WTC11 (cell line): ENCODE measurements at regions not wholly inside any gene's neighbourhood (a gene's known extent, or its start where the extent isn't known, plus 50 kb on each side); places are given as distances from the start of the nearest gene placed in this dataset.

Experiments used
- ATAC-seq: fragments of 200-7000 bp; cut with Tn5 transposase; 2 replicates; pipeline ENCODE4 v1.10.0; 2021; ENCODE audit warnings: mild to moderate bottlenecking, moderate library complexity
- CTCF ChIA-PET: fragments of 300-600 bp; sonication (Branson Sonifier 250); formaldehyde crosslinking; loops from one replicate; lab custom pipeline; 2021; ENCODE audit warnings: antibody characterized with exemption; lab: Charles Lee
- POLR2A ChIA-PET: fragments of 350-600 bp; sonication (Branson Sonifier 250); formaldehyde crosslinking; loops from one replicate; lab custom pipeline; 2021; ENCODE audit warnings: antibody characterized with exemption; lab: Charles Lee
- DNase-seq: peaks from one replicate; pipeline ENCODE4 v3.0.0; 2021; ENCODE audit warnings: low spot score
- H3K27ac Mint-ChIP-seq: 2 replicates; pipeline ENCODE4 v1.8.0; 2021; ENCODE audit warnings: mixed read lengths
- H3K27me3 Mint-ChIP-seq: 2 replicates; pipeline ENCODE4 v1.8.0; 2021; ENCODE audit warnings: low read depth, mild to moderate bottlenecking, moderate library complexity, mixed read lengths
- H3K36me3 Mint-ChIP-seq: 2 replicates; pipeline ENCODE4 v1.8.0; 2021; ENCODE audit warnings: mixed read lengths
- H3K4me1 Mint-ChIP-seq: 2 replicates; pipeline ENCODE4 v1.8.0; 2022; ENCODE audit warnings: mixed read lengths
- H3K4me3 Mint-ChIP-seq: 2 replicates; pipeline ENCODE4 v1.8.0; 2021; ENCODE audit warnings: mild to moderate bottlenecking, moderate library complexity, mixed read lengths
- H3K9me3 Mint-ChIP-seq: 2 replicates; pipeline ENCODE4 v1.8.0; 2021; ENCODE audit warnings: mixed read lengths
- ARID4B ChIP-seq: sonication (generic); formaldehyde crosslinking; IDR thresholded peaks from 2 replicates; pipeline ENCODE4 v1.8.0; 2023; ENCODE audit warnings: missing genetic modification reagents, mild to moderate bottlenecking, borderline replicate concordance
- CREM ChIP-seq: sonication (generic); formaldehyde crosslinking; IDR thresholded peaks from 2 replicates; pipeline ENCODE4 v1.8.1; 2022; ENCODE audit warnings: mild to moderate bottlenecking, missing genetic modification reagents, moderate library complexity
- ESRRA ChIP-seq: sonication (generic); formaldehyde crosslinking; IDR thresholded peaks from 2 replicates; pipeline ENCODE4 v1.8.1; 2022; ENCODE audit warnings: mild to moderate bottlenecking, missing genetic modification reagents, borderline replicate concordance
- GRHL2 ChIP-seq: fragments of 250-450 bp; sonication (Bioruptor Pico); IDR thresholded peaks from 2 replicates; pipeline ENCODE4 v1.8.0; 2022; ENCODE audit warnings: mild to moderate bottlenecking, moderate library complexity; ENCODE audit not compliant: insufficient replicate concordance, severe bottlenecking
- HMGA2 ChIP-seq: fragments of 250-450 bp; sonication (Bioruptor Pico); IDR thresholded peaks from 2 replicates; pipeline ENCODE4 v1.4.0; 2021; ENCODE audit warnings: mild to moderate bottlenecking, moderate library complexity
- HMGXB4 ChIP-seq: sonication (generic); formaldehyde crosslinking; IDR thresholded peaks from 2 replicates; pipeline ENCODE4 v1.8.1; 2023; ENCODE audit warnings: mild to moderate bottlenecking, moderate library complexity, missing genetic modification reagents
- JAZF1 ChIP-seq: fragments of 250-450 bp; sonication (Bioruptor Pico); IDR thresholded peaks from 2 replicates; pipeline ENCODE4 v1.9.0; 2021; ENCODE audit warnings: moderate library complexity, mild to moderate bottlenecking, inconsistent platforms
- NFYB ChIP-seq: sonication (generic); formaldehyde crosslinking; conservative IDR thresholded peaks from 2 replicates; pipeline ENCODE4 v1.8.0; 2022; ENCODE audit warnings: low read depth, missing genetic modification reagents
- NR3C1 ChIP-seq: sonication (generic); formaldehyde crosslinking; conservative IDR thresholded peaks from 2 replicates; pipeline ENCODE4 v1.8.1; 2023; ENCODE audit warnings: low read depth, mild to moderate bottlenecking, missing genetic modification reagents
- PRDM15 ChIP-seq: sonication (generic); formaldehyde crosslinking; IDR thresholded peaks from 2 replicates; pipeline ENCODE4 v1.8.0; 2022; ENCODE audit warnings: missing genetic modification reagents
- SP1 ChIP-seq: sonication (generic); formaldehyde crosslinking; conservative IDR thresholded peaks from 2 replicates; pipeline ENCODE4 v1.8.1; 2022; ENCODE audit warnings: missing genetic modification reagents
- TCF7 ChIP-seq: sonication (generic); formaldehyde crosslinking; IDR thresholded peaks from 2 replicates; pipeline ENCODE4 v1.8.0; 2022; ENCODE audit warnings: mild to moderate bottlenecking, low read depth, missing genetic modification reagents, moderate library complexity
- ZNF121 ChIP-seq: sonication (generic); formaldehyde crosslinking; IDR thresholded peaks from 2 replicates; pipeline ENCODE4 v1.8.0; 2023; ENCODE audit warnings: missing genetic modification reagents
- ZNF219 ChIP-seq: sonication (generic); formaldehyde crosslinking; IDR thresholded peaks from 2 replicates; pipeline ENCODE4 v1.8.0; 2023; ENCODE audit warnings: missing genetic modification reagents, mild to moderate bottlenecking, borderline replicate concordance
- ZNF263 ChIP-seq: sonication (generic); formaldehyde crosslinking; IDR thresholded peaks from 2 replicates; pipeline ENCODE4 v1.8.1; 2022; ENCODE audit warnings: low read depth, mild to moderate bottlenecking, moderate library complexity, missing genetic modification reagents
- ZNF396 ChIP-seq: fragments of 250-450 bp; sonication (Bioruptor Pico); IDR thresholded peaks from 2 replicates; pipeline ENCODE4 v1.8.0; 2021; ENCODE audit warnings: mild to moderate bottlenecking, moderate library complexity, borderline replicate concordance
- TF ChIP-seq, protein P1 (sequence below): sonication (generic); formaldehyde crosslinking; IDR thresholded peaks from 2 replicates; pipeline ENCODE4 v1.8.1; 2022; ENCODE audit warnings: low read depth, mild to moderate bottlenecking, moderate library complexity, missing genetic modification reagents, borderline replicate concordance
- TF ChIP-seq, protein P2 (sequence below): sonication (generic); formaldehyde crosslinking; conservative IDR thresholded peaks from 2 replicates; pipeline ENCODE4 v1.8.1; 2023; ENCODE audit warnings: mild to moderate bottlenecking, low read depth, missing genetic modification reagents, moderate library complexity
- TF ChIP-seq, protein P3 (sequence below): sonication (generic); formaldehyde crosslinking; IDR thresholded peaks from 2 replicates; pipeline ENCODE4 v1.8.1; 2023; ENCODE audit warnings: mild to moderate bottlenecking, missing genetic modification reagents, moderate library complexity
- TF ChIP-seq, protein P4 (sequence below): fragments of 250-450 bp; sonication (Bioruptor Pico); IDR thresholded peaks from 2 replicates; pipeline ENCODE4 v1.9.0; 2021; ENCODE audit warnings: moderate library complexity, mild to moderate bottlenecking, inconsistent platforms, borderline replicate concordance

GRCh38 chrX:42943051-42943974 is 165.3 kb upstream of the PPP1R2C start:
- Mint-ChIP-seq H3K4me1 (peaks cover 4% of the 10 kb centered on the region), H3K36me3 (peaks cover 8% of the 10 kb centered on the region), H3K27me3 (no peaks in the 10 kb centered on the region; the same call in 1 of the 2 replicates), H3K9me3 (peaks cover 12% of the 10 kb centered on the region), H3K27ac (no peak overlapping the region), H3K4me3 (no peak overlapping the region)
- DNase-seq, result no peak
- POLR2A ChIA-PET, result no interaction called here
- no peak for ATAC-seq
- CTCF ChIA-PET, result no interaction called here
- no peak for TF ChIP-seq ARID4B (CRISPR knock-in tag)
- TF ChIP-seq ZNF263, result no peak
- TF ChIP-seq NFYB (CRISPR knock-in tag), result no peak
- no peak for TF ChIP-seq ZNF219 (CRISPR knock-in tag)
- no peak for TF ChIP-seq CREM (CRISPR knock-in tag)
- no peak for TF ChIP-seq GRHL2 (CRISPR knock-in tag)
- TF ChIP-seq, protein P1, sequence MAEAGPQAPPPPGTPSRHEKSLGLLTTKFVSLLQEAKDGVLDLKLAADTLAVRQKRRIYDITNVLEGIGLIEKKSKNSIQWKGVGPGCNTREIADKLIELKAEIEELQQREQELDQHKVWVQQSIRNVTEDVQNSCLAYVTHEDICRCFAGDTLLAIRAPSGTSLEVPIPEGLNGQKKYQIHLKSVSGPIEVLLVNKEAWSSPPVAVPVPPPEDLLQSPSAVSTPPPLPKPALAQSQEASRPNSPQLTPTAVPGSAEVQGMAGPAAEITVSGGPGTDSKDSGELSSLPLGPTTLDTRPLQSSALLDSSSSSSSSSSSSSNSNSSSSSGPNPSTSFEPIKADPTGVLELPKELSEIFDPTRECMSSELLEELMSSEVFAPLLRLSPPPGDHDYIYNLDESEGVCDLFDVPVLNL, result no peak
- no peak for TF ChIP-seq JAZF1 (CRISPR knock-in tag)
- no peak for TF ChIP-seq TCF7 (CRISPR knock-in tag)
- TF ChIP-seq ESRRA, result no peak
- TF ChIP-seq PRDM15 (CRISPR knock-in tag), result no peak
- TF ChIP-seq, protein P2, sequence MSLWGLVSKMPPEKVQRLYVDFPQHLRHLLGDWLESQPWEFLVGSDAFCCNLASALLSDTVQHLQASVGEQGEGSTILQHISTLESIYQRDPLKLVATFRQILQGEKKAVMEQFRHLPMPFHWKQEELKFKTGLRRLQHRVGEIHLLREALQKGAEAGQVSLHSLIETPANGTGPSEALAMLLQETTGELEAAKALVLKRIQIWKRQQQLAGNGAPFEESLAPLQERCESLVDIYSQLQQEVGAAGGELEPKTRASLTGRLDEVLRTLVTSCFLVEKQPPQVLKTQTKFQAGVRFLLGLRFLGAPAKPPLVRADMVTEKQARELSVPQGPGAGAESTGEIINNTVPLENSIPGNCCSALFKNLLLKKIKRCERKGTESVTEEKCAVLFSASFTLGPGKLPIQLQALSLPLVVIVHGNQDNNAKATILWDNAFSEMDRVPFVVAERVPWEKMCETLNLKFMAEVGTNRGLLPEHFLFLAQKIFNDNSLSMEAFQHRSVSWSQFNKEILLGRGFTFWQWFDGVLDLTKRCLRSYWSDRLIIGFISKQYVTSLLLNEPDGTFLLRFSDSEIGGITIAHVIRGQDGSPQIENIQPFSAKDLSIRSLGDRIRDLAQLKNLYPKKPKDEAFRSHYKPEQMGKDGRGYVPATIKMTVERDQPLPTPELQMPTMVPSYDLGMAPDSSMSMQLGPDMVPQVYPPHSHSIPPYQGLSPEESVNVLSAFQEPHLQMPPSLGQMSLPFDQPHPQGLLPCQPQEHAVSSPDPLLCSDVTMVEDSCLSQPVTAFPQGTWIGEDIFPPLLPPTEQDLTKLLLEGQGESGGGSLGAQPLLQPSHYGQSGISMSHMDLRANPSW, result no peak
- TF ChIP-seq, protein P3, sequence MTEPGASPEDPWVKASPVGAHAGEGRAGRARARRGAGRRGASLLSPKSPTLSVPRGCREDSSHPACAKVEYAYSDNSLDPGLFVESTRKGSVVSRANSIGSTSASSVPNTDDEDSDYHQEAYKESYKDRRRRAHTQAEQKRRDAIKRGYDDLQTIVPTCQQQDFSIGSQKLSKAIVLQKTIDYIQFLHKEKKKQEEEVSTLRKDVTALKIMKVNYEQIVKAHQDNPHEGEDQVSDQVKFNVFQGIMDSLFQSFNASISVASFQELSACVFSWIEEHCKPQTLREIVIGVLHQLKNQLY (CRISPR knock-in tag), result no peak
- no peak for TF ChIP-seq ZNF121
- no peak for TF ChIP-seq HMGA2 (CRISPR knock-in tag)
- TF ChIP-seq NR3C1 (CRISPR knock-in tag), result no peak
- TF ChIP-seq SP1 (CRISPR knock-in tag), result no peak
- no peak for TF ChIP-seq ZNF396
- no peak for TF ChIP-seq HMGXB4 (CRISPR knock-in tag)
- TF ChIP-seq, protein P4, sequence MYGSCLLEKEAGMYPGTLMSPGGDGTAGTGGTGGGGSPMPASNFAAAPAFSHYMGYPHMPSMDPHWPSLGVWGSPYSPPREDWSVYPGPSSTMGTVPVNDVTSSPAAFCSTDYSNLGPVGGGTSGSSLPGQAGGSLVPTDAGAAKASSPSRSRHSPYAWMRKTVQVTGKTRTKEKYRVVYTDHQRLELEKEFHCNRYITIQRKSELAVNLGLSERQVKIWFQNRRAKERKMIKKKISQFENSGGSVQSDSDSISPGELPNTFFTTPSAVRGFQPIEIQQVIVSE (CRISPR knock-in tag), result no peak
